Endothelial cell (in vitro differentiated cells): ENCODE measurements at regions not wholly inside any gene's neighbourhood (a gene's known extent, or its start where the extent isn't known, plus 50 kb on each side); places are given as distances from the start of the nearest gene placed in this dataset.
"Not testable (repeated sequence)": the region's sequence is repeated elsewhere in the genome, so short reads cannot be mapped to it uniquely, and the experiment has no call there.

Source experiments
- DNase-seq: peaks from one replicate; pipeline ENCODE4 v3.0.0; 2021; ENCODE audit warnings: low spot score
- H3K27ac Mint-ChIP-seq: one replicate; pipeline ENCODE4 v1.8.0; 2021; ENCODE audit warnings: mixed read lengths, inconsistent platforms; ENCODE audit not compliant: unreplicated experiment
- H3K27me3 Mint-ChIP-seq: one replicate; pipeline ENCODE4 v1.8.0; 2021; ENCODE audit warnings: mild to moderate bottlenecking, moderate library complexity, mixed read lengths, inconsistent platforms; ENCODE audit not compliant: unreplicated experiment
- H3K36me3 Mint-ChIP-seq: one replicate; pipeline ENCODE4 v1.8.0; 2021; ENCODE audit warnings: mild to moderate bottlenecking, low read depth, mixed read lengths, inconsistent platforms; ENCODE audit not compliant: unreplicated experiment
- H3K4me1 Mint-ChIP-seq: one replicate; pipeline ENCODE4 v1.8.0; 2021; ENCODE audit warnings: mild to moderate bottlenecking, mixed read lengths, inconsistent platforms; ENCODE audit not compliant: unreplicated experiment
- H3K4me3 Mint-ChIP-seq: one replicate; pipeline ENCODE4 v1.8.0; 2021; ENCODE audit warnings: mild to moderate bottlenecking, mixed read lengths, inconsistent platforms; ENCODE audit not compliant: unreplicated experiment
- H3K9me3 Mint-ChIP-seq: one replicate; pipeline ENCODE4 v1.8.0; 2021; ENCODE audit warnings: mixed read lengths, inconsistent platforms; ENCODE audit not compliant: unreplicated experiment
- TF ChIP-seq, protein P1 (sequence below): fragments of 200-600 bp; sonication (generic); IDR thresholded peaks from one replicate; pipeline ENCODE4 v1.5.0; 2021; ENCODE audit warnings: antibody characterized with exemption; ENCODE audit not compliant: unreplicated experiment

- no peak overlapping the region for H3K4me3 Mint-ChIP-seq
- no peak overlapping the region for H3K27ac Mint-ChIP-seq
- no peaks in the 10 kb centered on the region for H3K4me1 Mint-ChIP-seq
- TF ChIP-seq, protein P1, sequence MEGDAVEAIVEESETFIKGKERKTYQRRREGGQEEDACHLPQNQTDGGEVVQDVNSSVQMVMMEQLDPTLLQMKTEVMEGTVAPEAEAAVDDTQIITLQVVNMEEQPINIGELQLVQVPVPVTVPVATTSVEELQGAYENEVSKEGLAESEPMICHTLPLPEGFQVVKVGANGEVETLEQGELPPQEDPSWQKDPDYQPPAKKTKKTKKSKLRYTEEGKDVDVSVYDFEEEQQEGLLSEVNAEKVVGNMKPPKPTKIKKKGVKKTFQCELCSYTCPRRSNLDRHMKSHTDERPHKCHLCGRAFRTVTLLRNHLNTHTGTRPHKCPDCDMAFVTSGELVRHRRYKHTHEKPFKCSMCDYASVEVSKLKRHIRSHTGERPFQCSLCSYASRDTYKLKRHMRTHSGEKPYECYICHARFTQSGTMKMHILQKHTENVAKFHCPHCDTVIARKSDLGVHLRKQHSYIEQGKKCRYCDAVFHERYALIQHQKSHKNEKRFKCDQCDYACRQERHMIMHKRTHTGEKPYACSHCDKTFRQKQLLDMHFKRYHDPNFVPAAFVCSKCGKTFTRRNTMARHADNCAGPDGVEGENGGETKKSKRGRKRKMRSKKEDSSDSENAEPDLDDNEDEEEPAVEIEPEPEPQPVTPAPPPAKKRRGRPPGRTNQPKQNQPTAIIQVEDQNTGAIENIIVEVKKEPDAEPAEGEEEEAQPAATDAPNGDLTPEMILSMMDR: peak; percentile 79
- no peaks in the 10 kb centered on the region for H3K27me3 Mint-ChIP-seq
- no peaks in the 10 kb centered on the region for H3K9me3 Mint-ChIP-seq
- peak; percentile 66 for DNase-seq
- no peaks in the 10 kb centered on the region for H3K36me3 Mint-ChIP-seq
Observed at GRCh38 chr6:12637960-12638641, 78.5 kb upstream of the PHACTR1 start.

DNA sequence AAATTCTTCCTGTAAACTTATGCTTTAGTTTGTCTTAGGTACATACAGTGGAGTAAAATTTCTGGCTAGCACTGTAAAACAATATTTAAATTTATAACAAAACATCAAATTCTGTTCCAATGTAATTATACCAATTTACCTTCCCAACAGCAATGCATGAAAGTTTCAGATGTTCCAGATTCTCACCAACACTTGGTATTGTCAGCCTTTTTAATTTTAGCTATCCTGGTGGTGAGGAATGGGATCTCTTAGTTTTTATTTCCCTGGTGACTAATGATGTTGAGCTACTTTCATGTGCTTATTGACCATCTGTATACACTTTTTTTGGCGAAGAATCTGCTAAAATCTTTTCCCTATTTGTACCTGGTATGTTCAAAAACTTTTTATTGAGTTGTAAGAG, 76.1 kb upstream of the PHACTR1 start:
- no peaks in the 10 kb centered on the region for H3K36me3 Mint-ChIP-seq
- H3K4me3 Mint-ChIP-seq: no peak overlapping the region
- no peaks in the 10 kb centered on the region for H3K4me1 Mint-ChIP-seq
- TF ChIP-seq, protein P1: no peak
- no peak overlapping the region for H3K27ac Mint-ChIP-seq
- peaks cover 6% of the 10 kb centered on the region for H3K9me3 Mint-ChIP-seq
- no peak for DNase-seq
- no peaks in the 10 kb centered on the region for H3K27me3 Mint-ChIP-seq

- DNase-seq, H3K27ac Mint-ChIP-seq: not testable (repeated sequence)
Observed at GRCh38 chr6:12641785-12642184, 74.8 kb upstream of the PHACTR1 start.

DNA sequence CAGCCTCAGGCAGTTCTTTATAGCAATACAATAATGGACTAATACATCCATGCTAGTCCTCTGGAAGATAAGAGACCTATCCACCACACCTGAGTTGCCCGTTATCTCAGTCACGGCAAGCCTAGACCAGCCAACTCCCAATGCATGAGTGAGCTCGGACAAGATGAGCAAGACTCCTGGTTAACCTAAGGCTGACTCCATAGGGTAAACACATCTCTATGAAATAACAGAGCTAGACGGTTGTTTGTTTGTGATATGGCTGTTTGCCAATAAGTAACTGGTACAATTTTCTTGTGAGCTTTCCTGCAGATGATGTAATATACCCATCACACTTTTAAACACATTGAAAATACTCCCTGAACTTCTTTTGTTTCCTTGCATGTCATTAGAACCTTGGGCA, 70.6 kb upstream of the PHACTR1 start:
- no peak for DNase-seq
- TF ChIP-seq, protein P1: no peak
- Mint-ChIP-seq H3K4me1 (no peaks in the 10 kb centered on the region), H3K36me3 (no peaks in the 10 kb centered on the region), H3K27ac (no peak overlapping the region), H3K4me3 (no peak overlapping the region), H3K27me3 (no peaks in the 10 kb centered on the region), H3K9me3 (peaks cover 6% of the 10 kb centered on the region)

More at GRCh38 chr6:12641785-12642184, 74.8 kb upstream of the PHACTR1 start:
- H3K36me3 Mint-ChIP-seq, H3K9me3 Mint-ChIP-seq, H3K4me1 Mint-ChIP-seq, H3K4me3 Mint-ChIP-seq, H3K27me3 Mint-ChIP-seq: not testable (repeated sequence)

DNA sequence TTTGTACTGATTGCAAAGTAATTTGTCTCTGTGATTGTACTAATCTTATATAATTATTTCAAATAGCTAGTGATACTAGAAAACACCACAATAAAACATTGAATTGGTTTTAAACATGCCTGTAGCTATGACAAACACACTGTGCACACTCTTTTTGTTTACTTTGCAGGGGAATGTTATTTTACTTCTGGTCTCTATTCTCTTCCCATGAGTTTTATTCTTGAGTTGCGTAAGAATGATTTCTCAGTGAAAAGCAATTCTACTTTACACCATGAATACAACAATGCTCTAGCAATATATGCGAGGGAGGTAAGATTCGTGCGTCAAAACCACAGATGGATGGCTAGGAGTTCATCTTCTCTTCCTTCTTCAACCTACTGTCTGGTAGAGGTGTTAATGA, 68.4 kb upstream of the PHACTR1 start:
- no peak for DNase-seq
- H3K36me3 Mint-ChIP-seq: no peaks in the 10 kb centered on the region
- TF ChIP-seq, protein P1: no peak
- H3K4me1 Mint-ChIP-seq: no peaks in the 10 kb centered on the region
- no peaks in the 10 kb centered on the region for H3K27me3 Mint-ChIP-seq
- H3K9me3 Mint-ChIP-seq: peaks cover 6% of the 10 kb centered on the region
- no peak overlapping the region for H3K27ac Mint-ChIP-seq
- H3K4me3 Mint-ChIP-seq: no peak overlapping the region
